HG02610 (cell line): ENCODE measurements at regions not wholly inside any gene's neighbourhood (a gene's known extent, or its start where the extent isn't known, plus 50 kb on each side); places are given as distances from the start of the nearest gene placed in this dataset.

ENCODE experiments used
- ATAC-seq: cut with Tn5 transposase; IDR thresholded peaks from one replicate; pipeline ENCODE4 v1.9.1; 2021; ENCODE audit warnings: mild to moderate bottlenecking, moderate library complexity; ENCODE audit not compliant: unreplicated experiment

DNA sequence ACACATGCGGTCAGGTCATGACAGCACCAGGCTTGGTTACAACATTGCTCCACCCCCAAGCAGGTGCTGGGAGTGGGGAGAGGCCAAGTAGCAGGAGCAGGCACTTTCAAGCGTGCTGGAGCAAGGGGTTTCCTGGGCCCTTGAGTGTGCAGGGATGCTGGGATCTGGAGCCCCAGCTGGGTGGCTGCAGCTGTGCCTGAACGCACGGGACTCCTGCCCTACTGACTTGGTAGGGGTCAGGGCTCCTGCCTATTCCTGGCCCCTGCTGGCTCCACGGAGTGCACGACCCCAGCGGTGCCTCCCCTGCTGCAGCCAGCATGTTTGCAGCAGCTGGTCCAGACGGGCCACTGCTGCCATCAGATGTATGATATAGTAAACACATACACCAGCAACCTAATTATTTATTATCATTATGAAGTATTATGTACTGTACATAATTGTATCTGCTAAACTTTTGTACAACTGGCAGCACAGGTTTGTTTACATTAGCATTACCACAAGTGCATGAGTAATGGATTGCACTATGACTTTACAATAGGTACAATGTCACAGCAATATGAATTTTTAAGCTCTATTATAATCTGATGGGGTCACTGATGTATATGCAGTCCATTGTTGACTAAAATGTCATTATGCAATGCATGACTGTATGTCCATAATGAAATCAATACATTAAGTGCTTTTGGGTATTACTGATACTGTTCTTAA is 620.6 kb downstream of the RAPGEF2 start:
- no peak for ATAC-seq

DNA sequence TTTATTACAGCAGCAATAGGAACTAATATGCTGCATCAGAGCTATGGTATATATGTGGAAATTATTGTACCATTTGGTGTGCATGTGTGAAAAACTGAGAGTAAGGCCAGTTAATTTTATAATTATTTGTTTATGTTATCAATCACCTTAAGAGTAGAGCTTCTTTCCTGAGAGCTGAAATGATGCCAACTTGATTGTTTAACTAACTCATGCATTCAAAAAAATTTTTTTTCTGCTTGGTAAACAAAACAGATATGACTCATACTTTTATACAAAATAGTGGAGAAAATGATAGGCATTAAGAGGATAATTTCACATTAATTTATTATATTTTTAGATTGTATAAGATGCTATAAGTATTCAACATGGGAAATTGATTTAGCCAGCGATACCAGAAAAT is 622.7 kb downstream of the RAPGEF2 start:
- ATAC-seq: no peak

DNA sequence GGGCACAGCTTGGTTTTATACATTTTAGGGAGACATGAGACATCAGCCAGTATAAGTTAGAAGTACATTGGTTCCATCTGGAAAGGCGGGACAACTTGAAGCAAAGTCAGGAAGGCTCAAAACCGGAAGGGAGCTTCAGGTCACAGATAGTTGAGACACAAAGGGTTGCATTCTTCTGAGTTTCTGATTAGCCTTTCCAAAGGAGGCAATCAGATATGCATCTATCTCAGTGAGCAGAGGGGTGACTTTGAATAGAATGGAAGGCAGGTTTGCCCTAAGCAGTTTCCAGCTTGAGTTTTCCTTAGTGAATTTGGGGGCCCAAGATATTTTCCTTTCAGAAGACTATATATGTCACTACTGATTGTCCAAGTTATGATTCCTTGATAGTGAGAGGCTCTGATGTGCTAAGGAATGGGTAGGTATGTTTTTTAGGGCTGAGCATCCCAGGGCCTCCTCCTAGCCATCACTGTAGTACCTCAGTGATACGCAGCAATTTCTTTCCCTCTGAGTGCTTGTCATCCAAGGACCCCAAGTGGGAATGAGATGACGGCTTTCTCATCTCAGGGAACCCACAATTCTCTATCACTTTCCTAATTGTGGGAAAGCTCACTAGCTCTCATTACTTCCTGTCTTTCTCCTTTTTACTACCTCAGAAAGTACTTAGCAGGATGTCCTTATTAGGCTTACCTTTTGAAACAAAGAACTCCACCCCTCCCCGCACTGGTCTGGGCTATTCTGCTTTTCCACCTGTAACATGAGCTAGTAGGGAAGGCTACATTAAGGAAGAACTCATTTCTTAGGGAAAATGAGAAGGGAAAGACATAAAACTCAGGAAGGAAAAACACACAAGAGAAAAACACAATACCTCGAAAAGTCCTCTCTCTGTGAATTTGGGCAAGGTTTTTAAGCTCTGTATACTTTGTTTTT is 632.7 kb downstream of the RAPGEF2 start:
- ATAC-seq: no peak

DNA sequence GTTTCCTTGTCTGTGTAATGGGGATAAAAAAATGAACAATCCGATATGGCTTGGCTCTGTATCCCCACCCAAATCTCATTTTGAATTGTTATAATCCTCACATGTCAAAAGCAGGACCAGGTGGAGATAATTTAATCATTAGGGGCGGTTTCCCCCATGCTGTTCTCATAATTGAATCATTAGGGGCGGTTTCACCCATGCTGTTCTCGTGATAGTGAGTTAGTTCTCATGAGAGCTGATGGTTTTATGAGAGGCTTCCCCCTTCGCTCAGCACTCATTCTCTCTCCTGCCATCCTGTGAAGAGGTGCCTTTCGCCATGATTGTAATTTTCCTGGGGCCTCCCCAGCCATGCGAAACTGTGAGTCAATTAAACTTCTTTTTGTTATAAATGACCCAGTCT is 633.5 kb downstream of the RAPGEF2 start:
- no peak for ATAC-seq

DNA sequence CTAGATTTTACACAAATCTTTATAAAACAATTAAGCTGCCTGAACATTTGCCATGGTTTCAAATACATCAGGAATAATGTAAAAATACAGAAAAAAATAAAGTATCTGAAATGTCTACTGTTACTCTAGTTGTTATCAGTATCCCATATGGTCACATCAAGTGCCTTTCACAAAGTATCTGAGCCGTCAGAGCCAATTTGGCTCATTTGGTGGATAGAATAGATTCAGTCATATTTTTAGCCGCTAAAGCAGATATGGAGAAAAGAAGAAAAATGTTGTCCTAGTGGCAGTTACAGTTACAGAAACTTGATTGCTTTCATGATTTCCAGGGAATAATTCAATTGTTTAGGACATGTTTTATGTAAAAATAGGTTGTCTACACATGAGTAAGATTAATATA is 641.1 kb downstream of the RAPGEF2 start:
- no peak for ATAC-seq

DNA sequence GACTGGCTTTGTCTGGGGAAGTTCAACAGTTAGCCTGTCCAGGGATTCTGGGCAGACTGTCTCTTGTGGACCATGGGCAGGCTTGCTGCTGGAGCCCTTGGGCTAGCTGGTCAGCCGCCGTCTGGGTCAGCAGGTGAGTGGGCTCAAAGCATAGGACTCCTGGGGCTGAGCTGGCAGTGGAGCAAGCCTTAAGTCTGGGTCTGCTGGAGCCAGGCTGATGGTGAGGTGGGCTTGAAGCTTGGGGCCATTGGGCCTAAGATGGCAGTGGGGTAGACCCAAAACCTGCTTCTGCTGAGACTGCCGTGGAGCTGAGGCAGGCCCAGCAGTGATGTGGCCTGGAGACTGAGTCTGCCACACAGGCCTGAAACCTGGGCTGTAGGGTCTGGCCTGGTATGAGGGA is 645.1 kb downstream of the RAPGEF2 start:
- no peak for ATAC-seq

DNA sequence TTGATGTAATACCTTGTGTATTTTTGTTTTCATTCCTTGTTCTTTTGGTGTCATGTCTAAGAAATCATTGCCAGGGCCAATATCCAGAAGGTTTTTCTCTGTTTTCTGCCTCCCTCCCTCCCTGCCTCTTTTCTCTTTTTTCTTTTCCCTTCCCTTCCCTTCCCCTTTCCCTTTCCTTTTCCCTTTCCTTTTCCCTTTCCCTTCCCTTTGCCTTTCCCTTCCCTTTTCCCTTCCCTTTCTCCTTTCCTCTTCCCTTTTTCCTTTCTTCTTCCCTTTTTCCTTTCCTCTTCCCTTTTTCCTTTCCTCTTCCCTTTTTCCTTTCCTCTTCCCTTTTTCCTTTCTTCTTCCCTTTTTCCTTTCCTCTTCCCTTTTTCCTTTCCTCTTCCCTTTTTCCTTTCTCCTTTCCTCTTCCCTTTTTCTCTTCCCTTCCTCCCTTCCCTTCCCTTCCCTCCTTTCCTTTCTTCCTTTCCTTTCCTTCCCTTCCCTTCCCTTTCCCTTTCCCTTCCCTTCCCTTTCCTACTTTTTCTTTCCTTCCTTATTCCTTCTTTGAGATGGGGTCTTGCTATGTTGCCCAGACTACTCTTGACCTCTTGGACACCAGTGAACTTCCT is 646.1 kb downstream of the RAPGEF2 start:
- ATAC-seq: no peak

DNA sequence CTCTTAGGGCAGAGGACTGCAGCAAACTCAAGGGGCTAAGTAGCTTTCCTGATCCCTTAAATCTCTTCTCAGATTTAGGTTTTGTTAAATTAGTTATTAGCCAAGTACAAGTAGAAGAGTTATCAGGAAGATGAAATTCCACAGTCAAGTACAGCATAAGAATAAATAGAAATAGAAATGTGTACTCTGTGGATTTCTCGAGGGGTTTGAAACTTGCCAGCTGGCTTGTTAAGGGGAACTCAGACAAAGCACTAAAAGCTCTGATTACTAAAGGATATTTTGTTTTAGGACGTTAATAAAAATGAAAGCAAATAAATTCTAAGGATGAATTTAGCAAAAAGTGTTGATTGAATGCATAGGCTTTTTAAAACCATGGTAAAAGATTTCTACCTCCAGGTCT is 654.6 kb downstream of the RAPGEF2 start:
- no peak for ATAC-seq

DNA sequence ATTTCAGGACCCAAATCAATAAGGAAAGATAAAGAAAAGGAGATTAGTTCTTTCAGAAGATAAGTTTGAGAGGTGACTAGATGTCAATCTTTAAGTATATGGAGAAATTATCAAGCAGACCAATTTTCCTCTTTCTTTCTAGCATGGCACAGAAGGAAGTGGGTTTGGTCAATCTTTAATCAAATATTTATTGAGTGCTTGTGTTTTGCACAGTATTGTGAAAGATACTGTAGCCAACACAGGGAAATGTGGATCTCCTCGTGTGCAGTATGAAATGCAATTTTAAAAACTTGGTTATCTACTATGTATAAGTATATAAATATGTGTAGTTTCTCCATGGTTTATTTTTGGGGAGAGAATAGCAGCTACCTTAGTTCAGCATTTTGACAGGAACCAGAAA is 655.2 kb downstream of the RAPGEF2 start:
- no peak for ATAC-seq

DNA sequence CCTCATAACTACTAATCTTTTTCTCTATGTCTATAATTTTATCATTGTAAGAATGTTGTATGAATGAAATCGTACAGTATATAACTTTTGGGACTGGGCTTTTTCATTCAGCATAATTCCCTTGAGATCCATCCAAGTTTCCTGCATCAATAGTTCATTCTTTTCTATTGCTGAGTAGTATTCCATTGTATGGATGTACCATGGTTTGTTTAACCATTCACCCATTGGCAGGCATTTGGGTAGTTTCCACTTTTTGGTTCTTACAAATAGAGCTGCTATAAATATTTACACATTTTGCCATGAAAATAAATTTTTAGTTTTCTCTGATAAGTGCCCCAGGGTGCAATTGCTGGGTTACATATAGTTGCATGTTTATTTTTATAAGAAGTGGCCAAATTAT is 659.8 kb downstream of the RAPGEF2 start:
- no peak for ATAC-seq

DNA sequence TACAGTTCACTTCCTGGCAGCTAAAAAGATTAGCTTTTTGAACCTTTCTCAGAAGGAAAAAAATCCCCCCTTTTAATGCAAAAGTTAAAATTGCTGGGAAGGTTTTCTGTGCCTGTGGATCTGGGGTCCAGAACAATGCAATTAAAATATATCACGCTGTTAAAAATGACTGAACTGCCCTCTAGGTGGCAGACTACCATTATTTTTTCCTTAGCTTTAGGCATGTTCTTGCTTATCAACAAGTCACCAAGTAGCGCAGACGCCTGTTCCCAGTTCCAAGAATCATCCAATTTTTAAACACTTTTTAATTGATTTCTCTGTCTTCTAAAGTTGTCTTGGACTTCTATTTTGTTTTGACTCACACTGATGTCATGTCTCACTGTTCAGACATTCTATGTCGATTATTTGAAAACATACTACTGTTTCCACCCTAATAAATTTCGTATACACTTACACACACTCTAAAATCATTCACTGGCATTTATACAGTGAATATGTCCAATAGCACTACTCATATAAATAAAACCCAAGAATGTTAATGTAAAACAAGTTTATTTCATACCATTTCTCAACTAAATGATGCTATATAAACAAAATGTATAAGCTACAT is 661.6 kb downstream of the RAPGEF2 start:
- peak; percentile 80 for ATAC-seq

DNA sequence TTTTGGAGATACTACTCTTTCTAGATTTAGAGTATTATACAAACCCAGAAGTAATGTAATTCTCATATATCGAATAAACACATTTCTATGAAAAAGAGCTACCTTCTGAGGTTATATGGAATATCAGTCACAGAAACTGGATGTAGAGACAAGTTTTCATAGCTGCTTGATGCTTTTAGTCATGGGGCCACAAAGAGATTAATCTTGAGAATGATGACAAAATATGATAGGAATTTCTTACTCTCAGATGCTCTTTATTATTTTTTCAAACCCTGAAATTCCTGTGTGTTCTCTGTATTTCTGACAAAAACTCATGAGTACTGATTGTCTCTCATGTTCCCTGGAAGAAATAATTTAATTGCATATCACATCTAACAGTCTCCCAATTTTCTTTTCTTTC is 662.5 kb downstream of the RAPGEF2 start:
- no peak for ATAC-seq

DNA sequence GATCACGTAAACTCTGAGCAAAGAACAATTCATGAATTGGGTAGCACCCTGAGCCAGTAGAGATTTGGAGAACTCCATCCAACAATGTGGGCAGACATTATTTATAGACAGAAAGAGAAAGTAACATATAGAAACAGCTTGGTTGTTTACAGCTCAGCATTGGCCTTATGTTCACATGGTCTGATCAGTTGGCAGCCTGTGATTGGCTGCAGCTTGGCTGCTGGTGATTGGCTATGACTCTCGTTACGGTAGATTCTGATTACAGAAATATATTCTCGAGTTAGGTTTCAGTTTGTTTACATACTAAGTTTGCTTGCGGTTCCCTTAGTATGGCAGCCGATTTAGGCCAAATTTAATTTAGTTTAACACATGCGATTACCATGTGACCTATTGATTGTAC is 663.4 kb downstream of the RAPGEF2 start:
- ATAC-seq: no peak

DNA sequence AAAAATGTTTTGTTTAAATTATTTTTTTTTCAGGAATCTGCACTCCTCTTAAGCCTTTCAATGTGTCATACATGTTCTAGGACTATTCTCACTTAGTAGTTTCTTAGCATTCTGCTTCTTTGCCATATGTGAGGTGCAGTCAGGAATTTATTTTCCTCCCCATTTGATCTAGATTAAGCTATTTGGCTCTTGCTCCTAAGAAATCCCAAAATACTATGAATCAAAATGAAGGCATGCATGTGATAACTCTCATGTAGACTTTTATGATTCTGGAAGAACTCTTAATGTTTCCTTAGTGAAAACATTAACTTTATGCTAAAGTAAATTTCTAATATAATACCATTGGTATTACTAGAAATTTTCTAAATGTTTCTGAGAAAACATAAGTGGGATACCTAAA is 664.5 kb downstream of the RAPGEF2 start:
- no peak for ATAC-seq

DNA sequence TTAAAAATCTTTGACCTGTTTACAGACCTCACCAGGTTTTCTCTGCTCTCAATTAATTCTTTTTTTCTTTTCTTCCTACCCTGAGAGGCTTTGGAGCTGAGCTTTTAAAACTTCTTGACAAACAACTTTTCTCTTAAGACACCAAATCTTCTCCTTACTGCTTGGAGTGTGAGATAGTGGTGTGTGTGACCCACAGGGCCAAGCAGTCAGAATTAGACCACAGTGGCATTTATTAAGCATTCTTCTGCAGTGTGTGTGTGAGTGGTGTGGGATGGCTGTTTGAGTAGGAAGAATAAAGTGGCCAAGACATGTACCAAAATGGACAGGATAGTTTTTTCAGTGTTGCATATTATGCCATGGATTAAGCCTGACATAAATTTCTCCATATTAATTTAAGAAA is 665.1 kb downstream of the RAPGEF2 start:
- no peak for ATAC-seq

DNA sequence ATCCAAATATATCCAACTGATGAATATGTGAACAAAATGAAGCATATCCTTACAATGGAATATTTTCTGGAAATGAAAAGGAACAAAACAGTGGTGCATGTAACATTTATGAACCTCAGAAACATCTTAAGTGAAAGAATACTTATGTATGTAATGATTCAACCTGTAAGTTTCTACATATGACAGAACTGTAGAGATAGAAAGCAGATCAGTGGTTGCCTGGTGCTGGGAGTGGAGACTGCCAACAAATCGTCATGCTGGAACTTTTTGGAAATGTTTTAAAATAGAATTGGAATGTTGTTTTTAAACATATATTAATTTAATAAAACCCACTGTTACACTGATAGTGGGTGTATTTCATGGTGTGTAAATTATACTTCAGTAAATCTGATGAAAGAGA is 667.5 kb downstream of the RAPGEF2 start:
- ATAC-seq: no peak

DNA sequence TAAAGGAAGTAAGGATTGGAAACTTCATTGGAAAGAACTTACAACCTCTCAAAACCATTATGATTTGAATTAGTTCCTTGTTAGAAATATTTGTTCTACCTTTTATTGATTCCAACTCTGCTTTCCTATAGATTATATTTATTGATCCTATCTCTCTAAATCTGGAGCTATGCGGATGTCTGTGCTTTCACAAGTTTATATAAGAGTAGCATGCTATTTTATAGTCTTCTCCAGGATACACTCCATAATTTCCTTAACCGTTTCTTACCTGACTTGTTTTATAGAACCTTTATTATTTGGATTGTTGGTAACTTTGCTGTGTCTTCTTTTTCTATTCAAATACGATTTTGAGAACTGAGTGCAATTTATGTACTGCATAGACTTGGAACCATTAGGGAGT is 668.1 kb downstream of the RAPGEF2 start:
- ATAC-seq: no peak

DNA sequence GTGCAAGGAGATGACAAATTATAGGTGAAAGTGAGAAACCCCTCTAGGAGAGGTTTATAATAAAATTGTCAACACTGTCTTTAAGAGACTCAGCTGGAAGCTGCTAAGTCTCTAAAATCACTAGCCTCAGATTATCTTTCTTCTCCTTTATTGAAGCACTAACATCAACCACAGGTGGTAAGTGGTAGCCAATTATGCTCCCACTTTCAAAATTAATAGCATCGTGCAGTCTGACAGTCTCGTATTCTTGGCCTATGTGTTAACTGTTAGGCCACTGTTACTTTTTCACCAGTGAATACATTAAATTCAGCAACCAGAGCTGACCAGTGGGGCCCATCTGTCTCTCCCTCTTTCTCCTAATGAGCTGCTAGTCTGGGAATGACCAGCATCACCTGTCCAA is 674.1 kb downstream of the RAPGEF2 start:
- ATAC-seq: no peak

DNA sequence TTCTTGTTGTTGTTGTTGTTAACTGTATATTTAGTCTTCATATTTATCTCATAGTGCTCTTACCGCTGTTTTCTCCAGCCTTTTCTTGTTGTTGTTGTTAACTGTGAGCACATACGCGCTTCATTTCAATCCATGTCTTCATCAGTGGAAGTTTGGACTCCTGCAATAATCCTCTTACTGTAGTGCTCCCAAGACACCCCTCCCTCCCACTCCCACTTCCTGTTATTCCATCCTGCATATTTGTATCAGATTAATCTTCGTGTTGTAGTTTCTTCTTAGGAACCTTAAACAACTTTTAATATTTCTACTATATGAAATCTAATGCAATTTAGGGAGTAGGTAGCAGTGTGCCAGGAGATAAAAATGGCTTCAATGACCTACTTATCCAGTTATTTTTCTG is 674.8 kb downstream of the RAPGEF2 start:
- no peak for ATAC-seq

DNA sequence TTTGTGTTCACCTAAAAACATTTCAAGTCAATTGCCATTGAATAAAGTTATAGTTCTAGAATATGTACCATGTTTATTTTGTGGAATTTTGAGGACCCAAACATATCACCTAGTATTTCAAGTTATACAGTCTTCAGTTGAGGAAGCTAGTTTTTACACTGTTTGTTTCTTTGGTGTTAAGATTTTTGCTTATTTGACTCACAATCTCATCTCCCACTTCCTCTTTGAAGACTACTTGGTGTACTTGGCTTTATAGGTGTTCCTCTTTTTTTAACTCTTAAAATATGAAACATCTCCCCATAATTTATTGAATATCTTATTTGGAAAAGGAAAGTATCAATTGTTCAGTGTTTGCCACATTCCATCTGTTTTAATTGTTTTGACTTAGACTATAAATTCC is 675.4 kb downstream of the RAPGEF2 start:
- no peak for ATAC-seq

DNA sequence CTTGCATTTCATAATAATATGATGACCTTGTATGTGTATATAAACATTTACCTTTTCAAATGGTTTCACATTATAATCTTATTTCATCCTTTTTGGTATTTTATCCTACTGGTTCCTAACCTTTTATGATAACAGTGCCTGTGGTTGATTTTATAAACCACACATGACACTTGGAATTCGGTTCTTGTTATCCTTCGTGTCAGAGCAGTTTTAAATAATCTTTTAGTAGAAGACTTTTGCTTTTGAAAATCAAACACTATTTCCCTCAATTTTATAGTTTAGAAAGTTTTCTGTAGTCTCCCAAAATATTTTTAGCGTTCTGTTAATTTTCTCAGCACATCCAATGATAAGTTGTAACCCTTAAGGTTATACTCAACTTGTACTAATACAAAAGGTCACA is 676.8 kb downstream of the RAPGEF2 start:
- no peak for ATAC-seq
